Astrocyte of the spinal cord (primary cell): ENCODE measurements at regions not wholly inside any gene's neighbourhood (a gene's known extent, or its start where the extent isn't known, plus 50 kb on each side); places are given as distances from the start of the nearest gene placed in this dataset.
A peak's percentile ranks its signal among the peaks of the same experiment; 100 is the strongest.

Source experiments
- DNase-seq: peaks from one replicate; pipeline ENCODE4 v3.0.0; 2011; ENCODE audit warnings: low read depth, low spot score
- H3K4me3 ChIP-seq: 2 replicates; pipeline ENCODE4 v1.5.1; 2011; ENCODE audit warnings: low read depth, mild to moderate bottlenecking, low read length, moderate library complexity
- in situ Hi-C: cut with HindIII; loops from 2 replicates; pipeline ENCODE4 v1.10.0; 2017; ENCODE audit warnings: low sequenced_read_pairs
- TF ChIP-seq, protein P1 (sequence below): IDR thresholded peaks from 2 replicates; pipeline ENCODE4 v1.5.1; 2012; ENCODE audit warnings: low read depth, mild to moderate bottlenecking, low read length, inconsistent platforms

DNA sequence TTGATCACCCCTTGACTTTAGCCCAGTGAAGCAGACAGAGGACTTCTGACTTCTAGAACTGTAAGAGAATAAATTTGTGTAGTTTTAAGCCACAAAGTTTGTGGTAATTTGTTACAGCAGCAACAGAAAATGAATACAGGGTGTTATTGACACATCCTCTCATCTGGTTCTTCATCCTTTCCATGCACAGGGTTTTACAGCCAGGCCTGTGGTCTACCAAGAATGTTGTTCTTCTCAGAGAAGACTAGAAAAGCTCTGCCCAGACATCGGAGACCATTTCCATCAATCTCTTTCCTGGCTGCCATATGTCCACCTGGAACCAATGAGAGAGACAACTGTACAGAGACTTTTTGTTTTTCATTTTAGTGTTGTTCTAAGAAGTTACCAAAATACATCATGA is 308.2 kb upstream of the AMIGO2 start:
- in situ Hi-C loops = no loop called here
- no peak for DNase-seq
- H3K4me3 ChIP-seq = no peak overlapping the region
- TF ChIP-seq, protein P1, sequence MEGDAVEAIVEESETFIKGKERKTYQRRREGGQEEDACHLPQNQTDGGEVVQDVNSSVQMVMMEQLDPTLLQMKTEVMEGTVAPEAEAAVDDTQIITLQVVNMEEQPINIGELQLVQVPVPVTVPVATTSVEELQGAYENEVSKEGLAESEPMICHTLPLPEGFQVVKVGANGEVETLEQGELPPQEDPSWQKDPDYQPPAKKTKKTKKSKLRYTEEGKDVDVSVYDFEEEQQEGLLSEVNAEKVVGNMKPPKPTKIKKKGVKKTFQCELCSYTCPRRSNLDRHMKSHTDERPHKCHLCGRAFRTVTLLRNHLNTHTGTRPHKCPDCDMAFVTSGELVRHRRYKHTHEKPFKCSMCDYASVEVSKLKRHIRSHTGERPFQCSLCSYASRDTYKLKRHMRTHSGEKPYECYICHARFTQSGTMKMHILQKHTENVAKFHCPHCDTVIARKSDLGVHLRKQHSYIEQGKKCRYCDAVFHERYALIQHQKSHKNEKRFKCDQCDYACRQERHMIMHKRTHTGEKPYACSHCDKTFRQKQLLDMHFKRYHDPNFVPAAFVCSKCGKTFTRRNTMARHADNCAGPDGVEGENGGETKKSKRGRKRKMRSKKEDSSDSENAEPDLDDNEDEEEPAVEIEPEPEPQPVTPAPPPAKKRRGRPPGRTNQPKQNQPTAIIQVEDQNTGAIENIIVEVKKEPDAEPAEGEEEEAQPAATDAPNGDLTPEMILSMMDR = no peak

DNA sequence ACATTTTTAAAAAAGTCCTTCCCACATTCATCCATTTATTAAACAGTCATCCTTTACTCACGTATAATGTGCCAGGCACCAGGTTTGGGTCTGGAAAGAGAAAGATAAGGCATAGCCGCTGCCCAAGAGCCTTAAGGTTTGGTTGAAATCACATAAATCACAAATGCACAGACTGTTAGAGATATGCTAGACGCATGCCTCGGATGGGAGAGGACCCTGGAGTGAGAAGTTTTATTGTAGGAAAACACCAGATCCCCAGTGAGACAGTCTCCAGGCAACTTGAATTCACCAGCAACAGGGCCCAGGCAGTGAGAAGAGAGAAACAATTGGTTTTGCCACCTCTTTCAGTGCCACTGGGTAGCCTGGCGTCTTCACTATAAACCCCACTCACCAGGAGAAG is 305.9 kb upstream of the AMIGO2 start:
- no peak overlapping the region for H3K4me3 ChIP-seq
- TF ChIP-seq, protein P1 = no peak
- in situ Hi-C loops = no loop called here
- DNase-seq = no peak

DNA sequence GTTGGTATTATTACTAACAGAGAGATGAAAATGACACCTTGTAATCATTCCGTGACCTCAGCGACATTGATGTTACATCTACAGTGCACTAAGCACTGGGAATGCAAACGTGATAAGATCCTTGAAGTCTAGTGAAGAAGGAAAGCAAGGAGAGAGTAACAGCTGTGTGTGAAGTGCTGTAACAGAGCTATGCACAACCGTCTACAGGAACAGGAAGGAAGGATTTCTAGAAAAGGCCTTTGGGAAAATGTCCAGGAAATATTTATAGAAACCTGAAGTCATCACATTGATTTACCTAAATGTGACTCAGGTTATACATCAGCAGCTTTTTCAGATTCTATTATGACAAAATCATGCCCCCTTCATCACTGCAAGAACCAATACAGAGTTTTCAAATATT is 304.2 kb upstream of the AMIGO2 start:
- in situ Hi-C loops = no loop called here
- TF ChIP-seq, protein P1 = no peak
- DNase-seq = peak; percentile 59
- no peak overlapping the region for H3K4me3 ChIP-seq

DNA sequence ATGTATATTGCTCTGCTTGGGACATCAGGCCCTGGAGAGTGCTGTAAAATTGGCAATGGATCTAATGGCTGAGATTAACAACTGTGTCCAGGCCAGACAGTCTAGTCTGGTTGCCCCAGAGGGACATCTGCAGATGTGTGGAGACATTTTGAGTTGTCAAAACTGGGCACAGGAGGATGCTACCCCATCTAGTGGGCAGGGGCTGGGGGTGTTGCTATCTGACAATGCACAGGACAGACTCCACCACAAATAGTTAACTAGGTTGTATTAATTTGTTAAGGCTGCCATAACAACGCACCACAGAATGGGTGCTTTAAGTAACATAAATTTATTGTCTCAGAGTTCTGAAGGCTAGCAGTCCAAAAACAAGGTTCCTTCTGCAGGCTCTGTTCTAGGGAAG is 302.5 kb upstream of the AMIGO2 start:
- H3K4me3 ChIP-seq = no peak overlapping the region
- TF ChIP-seq, protein P1 = no peak
- DNase-seq = no peak
- in situ Hi-C loops = no loop called here

DNA sequence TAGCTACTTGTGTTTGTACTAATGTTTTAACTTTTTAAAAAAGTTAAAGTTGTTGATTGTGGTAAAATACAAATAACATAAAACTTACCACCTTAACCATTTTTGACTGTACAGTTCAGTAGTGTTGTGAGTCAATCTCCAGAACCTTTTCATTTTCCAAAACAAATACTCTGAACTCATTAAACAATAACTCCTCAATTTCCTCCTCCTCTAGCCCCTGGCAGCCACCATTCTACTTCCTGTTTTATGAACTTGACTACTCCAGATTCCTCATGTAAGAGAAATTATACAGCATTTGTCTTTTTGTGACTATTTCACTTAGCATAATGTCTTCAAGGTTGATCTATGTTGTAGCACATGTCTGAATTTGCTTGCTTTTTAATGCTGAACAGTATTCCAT is 299.1 kb upstream of the AMIGO2 start:
- in situ Hi-C loops = no loop called here
- H3K4me3 ChIP-seq = no peak overlapping the region
- TF ChIP-seq, protein P1 = no peak
- DNase-seq = peak; percentile 44

DNA sequence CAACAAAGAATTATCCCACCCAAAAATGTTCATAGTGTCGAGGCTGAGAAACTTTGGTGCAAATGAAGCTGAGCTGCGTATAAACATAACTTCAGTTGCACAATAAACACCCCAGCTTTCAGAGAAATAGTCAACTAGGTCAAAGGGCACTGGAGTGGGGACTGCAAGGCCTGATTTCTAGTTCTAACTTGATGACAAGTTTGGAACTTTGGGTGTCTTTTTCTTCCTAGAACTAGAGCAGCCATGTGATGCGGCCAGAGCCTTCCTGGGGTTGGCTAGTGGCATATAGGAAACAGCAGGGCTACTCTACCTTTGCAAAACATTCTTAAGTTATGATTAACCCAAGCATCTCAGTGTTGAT is 298.4 kb upstream of the AMIGO2 start:
- no peak overlapping the region for H3K4me3 ChIP-seq
- DNase-seq = no peak
- in situ Hi-C loops = no loop called here
- TF ChIP-seq, protein P1 = no peak

DNA sequence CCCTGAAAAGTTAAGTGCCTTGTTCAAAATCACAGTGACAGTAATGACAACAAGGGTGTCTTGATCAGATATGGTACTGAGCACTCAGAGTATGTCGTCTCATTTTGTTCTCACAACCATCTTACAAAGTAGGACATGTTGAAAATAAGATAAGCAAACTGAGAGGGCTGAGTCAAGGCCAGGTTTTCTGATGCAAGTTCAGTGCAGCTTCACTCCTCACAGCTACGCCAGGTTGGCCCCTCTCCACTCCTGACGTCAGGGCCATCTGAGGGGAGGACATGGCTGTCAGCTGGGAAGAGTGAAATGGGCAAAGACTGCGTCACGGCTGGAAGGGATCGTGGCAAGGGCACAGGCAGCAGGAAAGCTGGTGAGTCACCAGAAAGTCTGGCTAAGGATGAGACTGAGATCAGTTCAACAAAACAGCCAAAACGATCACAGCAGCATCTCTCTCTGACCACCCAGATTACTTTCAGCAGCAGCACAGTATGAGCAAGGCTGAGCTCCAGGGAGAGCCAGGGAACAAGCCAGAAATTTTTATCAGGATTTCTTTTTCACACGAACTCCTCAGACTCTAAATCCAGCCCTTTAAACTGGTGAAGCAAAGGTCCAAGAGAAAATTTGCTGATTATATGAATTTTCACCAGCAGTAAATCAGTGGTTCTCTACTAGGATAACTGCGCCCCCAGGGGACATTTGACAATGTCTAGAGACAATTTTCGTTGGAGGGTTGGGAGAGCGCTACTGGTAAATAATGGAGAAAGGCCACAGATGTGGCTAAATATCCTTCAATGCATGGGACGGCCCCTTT is 297.9 kb upstream of the AMIGO2 start:
- TF ChIP-seq, protein P1 = no peak
- peak; percentile 99 for DNase-seq
- no peak overlapping the region for H3K4me3 ChIP-seq
- in situ Hi-C loops = no loop called here
